ENCODE measurements at regions not wholly inside any gene's neighbourhood (a gene's known extent, or its start where the extent isn't known, plus 50 kb on each side); places are given as distances from the start of the nearest gene placed in this dataset.

DNA sequence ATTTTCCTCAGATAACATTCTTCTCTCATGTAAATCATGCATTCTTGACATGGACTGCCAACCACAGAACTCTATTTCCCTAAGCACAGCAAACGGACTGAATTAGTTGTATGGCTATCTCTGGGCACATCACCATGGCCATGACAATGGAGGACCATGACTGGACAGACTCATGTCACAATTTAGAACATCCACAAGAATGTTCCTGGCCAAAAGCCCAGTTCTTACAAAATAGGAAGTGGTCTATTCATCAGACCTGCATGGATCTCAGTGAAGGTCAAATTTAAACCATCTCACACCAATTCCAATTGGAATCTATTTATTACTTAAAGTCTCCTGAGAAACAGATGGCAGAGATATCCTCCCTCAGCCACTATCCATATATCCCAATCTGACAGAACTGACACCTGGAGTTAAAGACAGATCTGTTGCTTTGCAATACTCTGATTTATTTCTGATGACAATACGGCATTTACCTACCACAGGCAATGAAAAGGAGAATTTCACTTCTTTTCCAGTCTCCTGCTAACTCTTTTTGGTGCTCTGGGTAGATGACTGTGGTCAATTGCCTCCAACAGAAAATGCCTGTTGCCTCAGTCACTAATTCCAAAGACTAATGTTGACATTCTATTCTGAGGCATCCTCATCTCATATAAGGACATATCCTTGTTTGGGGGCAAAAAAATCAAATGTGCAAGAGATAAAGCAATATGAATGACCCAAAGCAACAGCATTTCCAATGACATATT lies 254.8 kb downstream of the HTR7 start:
- TF ChIP-seq POLR2A (IDR thresholded peaks at IDR 0.05): no peak
- TF ChIP-seq, protein P1, sequence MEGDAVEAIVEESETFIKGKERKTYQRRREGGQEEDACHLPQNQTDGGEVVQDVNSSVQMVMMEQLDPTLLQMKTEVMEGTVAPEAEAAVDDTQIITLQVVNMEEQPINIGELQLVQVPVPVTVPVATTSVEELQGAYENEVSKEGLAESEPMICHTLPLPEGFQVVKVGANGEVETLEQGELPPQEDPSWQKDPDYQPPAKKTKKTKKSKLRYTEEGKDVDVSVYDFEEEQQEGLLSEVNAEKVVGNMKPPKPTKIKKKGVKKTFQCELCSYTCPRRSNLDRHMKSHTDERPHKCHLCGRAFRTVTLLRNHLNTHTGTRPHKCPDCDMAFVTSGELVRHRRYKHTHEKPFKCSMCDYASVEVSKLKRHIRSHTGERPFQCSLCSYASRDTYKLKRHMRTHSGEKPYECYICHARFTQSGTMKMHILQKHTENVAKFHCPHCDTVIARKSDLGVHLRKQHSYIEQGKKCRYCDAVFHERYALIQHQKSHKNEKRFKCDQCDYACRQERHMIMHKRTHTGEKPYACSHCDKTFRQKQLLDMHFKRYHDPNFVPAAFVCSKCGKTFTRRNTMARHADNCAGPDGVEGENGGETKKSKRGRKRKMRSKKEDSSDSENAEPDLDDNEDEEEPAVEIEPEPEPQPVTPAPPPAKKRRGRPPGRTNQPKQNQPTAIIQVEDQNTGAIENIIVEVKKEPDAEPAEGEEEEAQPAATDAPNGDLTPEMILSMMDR (IDR thresholded peaks at IDR 0.05): no peak

Measured in adrenal gland (tissue), 5 donors.